ENCODE measurements at regions not wholly inside any gene's neighbourhood (a gene's known extent, or its start where the extent isn't known, plus 50 kb on each side); places are given as distances from the start of the nearest gene placed in this dataset.
"Not testable (repeated sequence)": the region's sequence is repeated elsewhere in the genome, so short reads cannot be mapped to it uniquely, and the experiment has no call there.

DNA sequence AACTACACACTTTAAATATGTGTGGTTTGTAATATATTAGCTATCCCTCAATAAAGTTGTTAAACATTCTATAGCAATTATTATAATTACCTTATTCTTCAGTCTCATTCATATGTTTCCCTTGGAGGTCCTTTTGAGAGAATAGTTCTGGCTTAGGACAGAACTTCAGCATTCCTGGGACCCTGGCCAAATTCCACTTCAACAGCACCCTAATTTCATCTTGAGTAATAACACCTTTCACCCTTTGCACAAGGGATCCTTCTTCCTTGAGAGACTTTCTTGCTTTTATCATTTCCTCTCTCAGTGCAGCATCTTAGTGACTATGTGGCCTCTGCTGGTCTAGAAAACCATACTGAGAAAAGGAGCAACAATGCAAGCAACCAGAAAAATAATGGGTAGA, 255.9 kb downstream of the C11orf87 start:
- TF ChIP-seq, protein P1, sequence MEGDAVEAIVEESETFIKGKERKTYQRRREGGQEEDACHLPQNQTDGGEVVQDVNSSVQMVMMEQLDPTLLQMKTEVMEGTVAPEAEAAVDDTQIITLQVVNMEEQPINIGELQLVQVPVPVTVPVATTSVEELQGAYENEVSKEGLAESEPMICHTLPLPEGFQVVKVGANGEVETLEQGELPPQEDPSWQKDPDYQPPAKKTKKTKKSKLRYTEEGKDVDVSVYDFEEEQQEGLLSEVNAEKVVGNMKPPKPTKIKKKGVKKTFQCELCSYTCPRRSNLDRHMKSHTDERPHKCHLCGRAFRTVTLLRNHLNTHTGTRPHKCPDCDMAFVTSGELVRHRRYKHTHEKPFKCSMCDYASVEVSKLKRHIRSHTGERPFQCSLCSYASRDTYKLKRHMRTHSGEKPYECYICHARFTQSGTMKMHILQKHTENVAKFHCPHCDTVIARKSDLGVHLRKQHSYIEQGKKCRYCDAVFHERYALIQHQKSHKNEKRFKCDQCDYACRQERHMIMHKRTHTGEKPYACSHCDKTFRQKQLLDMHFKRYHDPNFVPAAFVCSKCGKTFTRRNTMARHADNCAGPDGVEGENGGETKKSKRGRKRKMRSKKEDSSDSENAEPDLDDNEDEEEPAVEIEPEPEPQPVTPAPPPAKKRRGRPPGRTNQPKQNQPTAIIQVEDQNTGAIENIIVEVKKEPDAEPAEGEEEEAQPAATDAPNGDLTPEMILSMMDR (IDR thresholded peaks at IDR 0.05; ENCODE audit: low read depth, low read length, missing control alignments) = no peak
- no peak overlapping the region for H3K4me3 ChIP-seq (ENCODE audit: low read depth, low read length)
- no peak for DNase-seq (ENCODE audit: low read depth)

DNA sequence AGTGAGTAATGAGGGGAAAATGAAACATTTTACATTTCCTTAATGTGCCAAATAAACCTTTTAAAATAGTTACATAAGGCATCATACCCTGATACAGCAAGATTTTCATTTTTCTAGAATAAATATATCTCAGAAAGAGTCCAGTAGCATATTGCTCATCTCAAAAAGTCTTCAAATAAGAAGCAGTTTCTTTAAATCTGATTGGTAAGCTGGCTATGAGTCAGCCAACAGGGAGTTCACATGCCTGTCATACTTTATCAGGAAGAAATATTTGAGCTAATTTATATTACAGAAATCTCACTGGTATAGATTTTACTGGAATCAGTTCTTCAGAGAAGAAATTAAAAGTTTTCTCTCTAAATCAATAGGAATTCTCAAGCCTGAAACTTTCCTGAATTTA, 258.1 kb downstream of the C11orf87 start:
- no peak for DNase-seq (ENCODE audit: low read depth)
- in situ Hi-C loops (cut with HindIII; ENCODE audit: low sequenced_read_pairs) = no loop called here
- no peak overlapping the region for H3K4me3 ChIP-seq (ENCODE audit: low read depth, low read length)
- TF ChIP-seq, protein P1 (IDR thresholded peaks at IDR 0.05; ENCODE audit: low read depth, low read length, missing control alignments) = no peak

More for the DNA sequence above, 255.9 kb downstream of the C11orf87 start:
- in situ Hi-C loops (cut with HindIII; ENCODE audit: low sequenced_read_pairs) = no loop called here

DNA sequence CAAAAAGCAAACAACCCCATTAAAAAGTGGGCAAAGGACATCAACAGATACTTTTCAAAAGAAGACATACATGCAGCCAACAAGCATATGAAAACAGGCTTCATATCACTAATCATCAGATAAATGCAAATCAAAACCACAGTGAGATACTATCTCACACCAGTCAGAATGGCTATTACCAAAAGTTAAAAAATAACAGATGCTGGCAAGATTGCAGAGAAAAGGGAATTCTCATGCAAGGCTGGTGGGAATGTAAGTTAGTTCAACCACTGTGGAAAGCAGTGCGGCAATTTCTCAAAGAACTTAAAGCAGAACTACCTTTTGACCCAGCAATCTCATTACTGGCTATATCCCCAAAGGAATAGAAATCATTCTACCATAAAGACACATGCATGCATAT, 260.8 kb downstream of the C11orf87 start:
- DNase-seq (ENCODE audit: low read depth); in situ Hi-C loops (cut with HindIII; ENCODE audit: low sequenced_read_pairs); H3K4me3 ChIP-seq (ENCODE audit: low read depth, low read length): not testable (repeated sequence)

DNA sequence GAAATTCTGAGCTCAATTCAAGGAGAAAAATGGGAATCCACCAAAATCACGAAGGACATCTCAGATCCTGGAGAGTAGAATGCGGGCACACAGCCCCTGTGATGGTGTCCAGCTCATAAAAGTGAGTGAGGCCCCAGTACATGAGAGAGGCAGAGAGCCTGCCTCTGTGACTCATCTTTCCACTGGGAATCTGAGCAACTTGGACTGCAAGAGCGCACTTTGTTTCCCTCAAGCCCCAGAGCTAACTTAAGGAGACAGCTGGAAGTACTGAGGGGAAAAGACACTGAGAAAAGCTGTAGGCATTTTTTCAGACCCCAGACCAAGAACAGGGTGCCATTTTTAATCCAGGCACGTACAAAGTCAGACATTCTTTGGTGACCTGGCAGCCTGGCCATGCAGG, 273.7 kb downstream of the C11orf87 start:
- no peak overlapping the region for H3K4me3 ChIP-seq (ENCODE audit: low read depth, low read length)
- in situ Hi-C loops (cut with HindIII; ENCODE audit: low sequenced_read_pairs) = no loop called here
- no peak for DNase-seq (ENCODE audit: low read depth)
- TF ChIP-seq, protein P1 (IDR thresholded peaks at IDR 0.05; ENCODE audit: low read depth, low read length, missing control alignments) = no peak

DNA sequence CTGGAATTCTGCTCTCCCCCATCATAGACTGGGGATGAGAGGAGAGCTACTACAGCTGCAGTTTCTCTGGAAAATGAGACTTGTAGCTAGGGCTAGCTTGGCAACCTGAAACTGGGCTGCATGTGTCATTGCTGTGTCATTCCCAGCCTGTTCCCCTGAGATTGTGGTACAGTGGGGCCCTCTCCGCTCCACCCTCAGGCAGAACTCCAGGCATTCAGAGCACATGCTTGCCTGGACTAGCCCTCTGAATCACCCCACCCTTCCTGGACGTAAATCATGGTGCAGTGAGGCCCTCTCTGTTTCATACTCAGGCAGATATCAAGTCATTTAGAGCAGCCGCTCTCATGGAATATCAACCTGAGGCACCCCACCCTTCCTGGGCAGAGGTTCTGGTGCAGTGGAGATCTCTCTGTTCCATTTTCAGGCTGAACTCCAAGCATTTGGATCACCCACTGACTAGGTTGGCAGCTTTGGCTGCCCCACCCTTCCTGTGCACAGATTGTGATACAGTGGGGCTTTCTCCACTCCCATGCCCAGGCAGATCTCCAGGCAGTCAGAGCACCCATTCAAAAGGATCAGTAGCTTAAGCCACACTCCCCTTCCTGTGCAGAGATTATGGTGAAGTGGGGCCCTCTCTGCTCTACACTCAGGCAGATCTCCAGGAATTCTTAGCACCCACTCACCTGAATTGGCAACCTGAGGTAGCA, 274.4 kb downstream of the C11orf87 start:
- H3K4me3 ChIP-seq (ENCODE audit: low read depth, low read length) = no peak overlapping the region
- TF ChIP-seq, protein P1 (IDR thresholded peaks at IDR 0.05; ENCODE audit: low read depth, low read length, missing control alignments) = no peak
- DNase-seq (ENCODE audit: low read depth) = no peak
- in situ Hi-C loops (cut with HindIII; ENCODE audit: low sequenced_read_pairs) = no loop called here

DNA sequence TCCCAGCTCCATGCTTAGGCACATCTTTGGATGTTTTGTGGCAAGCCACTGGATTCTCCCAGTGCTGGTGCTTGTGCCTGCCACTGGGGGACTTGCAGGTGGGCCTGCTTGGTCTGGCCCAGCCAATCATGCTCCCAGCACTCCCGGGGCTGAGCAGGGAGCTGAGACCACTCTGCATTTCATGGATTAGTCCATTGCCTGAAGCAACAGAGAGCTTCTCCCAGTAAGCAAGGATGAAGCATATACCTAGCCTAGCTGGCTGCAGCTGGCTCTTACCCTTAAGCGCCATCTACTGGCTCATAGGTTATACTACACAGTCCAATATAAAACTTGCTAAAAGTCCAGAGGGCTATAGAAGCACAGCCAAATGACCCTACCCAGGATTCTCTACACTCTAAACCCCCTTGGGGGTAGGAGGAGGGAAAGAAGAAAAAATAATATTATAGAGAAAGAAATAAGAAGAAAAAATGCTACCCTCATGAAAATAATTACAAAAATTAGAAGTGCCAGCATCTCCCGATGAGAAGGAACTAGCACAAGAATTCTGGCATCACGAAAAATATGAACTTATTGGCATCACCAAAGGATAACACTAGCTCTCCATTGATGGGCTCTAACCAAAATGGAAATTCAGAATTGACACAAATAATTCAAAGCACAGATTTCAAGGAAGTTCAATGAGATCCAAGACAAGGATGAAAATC, 275.3 kb downstream of the C11orf87 start:
- DNase-seq (ENCODE audit: low read depth) = peak; percentile 34
- TF ChIP-seq, protein P1 (IDR thresholded peaks at IDR 0.05; ENCODE audit: low read depth, low read length, missing control alignments) = peak; percentile 78
- no peak overlapping the region for H3K4me3 ChIP-seq (ENCODE audit: low read depth, low read length)
- in situ Hi-C loops (cut with HindIII; ENCODE audit: low sequenced_read_pairs) = no loop called here

DNA sequence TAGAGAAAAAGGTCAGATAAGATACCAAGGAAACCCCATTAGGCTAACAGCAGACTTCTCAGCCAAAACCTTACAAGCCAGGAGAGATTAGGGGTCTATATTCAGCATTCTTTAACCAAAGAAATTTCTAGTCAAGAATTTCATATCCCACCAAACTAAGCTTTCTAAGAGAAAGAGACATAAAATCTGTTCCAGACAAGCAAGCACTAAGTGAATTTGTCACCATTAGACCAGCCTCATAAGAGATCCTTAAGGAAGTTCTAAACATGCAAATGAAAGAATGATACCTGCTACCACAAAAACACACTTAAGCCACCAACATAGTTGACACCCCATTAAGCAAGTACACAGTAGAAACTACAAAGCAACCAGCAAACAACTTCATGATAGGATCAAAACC, 276.2 kb downstream of the C11orf87 start:
- no peak overlapping the region for H3K4me3 ChIP-seq (ENCODE audit: low read depth, low read length)

More for the DNA sequence above, 276.2 kb downstream of the C11orf87 start:
- TF ChIP-seq, protein P1 (IDR thresholded peaks at IDR 0.05; ENCODE audit: low read depth, low read length, missing control alignments) = no peak
- in situ Hi-C loops (cut with HindIII; ENCODE audit: low sequenced_read_pairs) = no loop called here
- no peak for DNase-seq (ENCODE audit: low read depth)

All from astrocyte of the cerebellum (primary cell).